Retina (tissue), 1 donor: ENCODE measurements at regions not wholly inside any gene's neighbourhood (a gene's known extent, or its start where the extent isn't known, plus 50 kb on each side); places are given as distances from the start of the nearest gene placed in this dataset.

Source experiments
- DNase-seq: peaks from one replicate; pipeline ENCODE4 v3.0.0-alpha.2; 2016

DNA sequence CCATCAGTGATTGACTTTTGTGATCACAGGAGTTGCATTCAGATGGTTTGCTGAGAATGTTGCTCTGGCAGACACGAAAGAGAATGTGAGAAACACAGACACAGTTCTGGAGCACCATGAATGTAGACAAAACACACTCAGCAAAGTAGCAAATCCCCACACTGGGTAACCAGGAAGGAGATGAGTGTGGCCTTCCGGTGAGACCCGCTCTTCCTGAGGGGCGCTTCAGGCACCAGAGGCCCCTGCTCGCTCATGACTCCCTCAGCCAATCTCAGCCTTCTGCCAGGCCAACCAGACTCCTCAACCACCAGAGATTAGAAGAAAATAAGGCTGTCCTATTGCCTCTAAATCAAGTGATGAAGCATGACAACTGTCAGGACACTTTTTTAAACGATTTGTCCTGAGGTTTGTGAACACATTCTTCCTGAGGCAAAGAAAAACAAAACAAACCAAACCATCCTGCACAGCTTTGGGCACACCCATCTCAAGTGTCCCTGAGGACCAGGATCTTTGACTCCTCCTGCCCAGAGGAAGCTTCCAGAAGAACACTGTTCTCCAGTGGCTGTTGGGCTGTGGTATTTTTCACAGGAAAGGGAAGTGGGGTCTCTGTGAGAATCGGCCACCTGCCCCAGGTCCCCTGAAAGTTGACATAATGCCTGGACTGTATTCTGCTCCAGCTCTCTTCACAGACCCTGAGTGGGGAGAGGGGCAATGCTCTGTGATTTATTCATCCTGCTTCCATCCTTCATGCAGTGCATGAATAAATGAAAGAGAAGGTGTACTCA lies 152.8 kb downstream of the BCL11A start:
- no peak for DNase-seq

GRCh38 chr2:60394463-60394862 lies 159.0 kb downstream of the BCL11A start:
- no peak for DNase-seq

- DNase-seq = no peak
These were observed 161.6 kb downstream of the BCL11A start for GRCh38 chr2:60391649-60392375.

- DNase-seq = no peak
These were observed 162.2 kb downstream of the BCL11A start for GRCh38 chr2:60391230-60391629.

- DNase-seq = no peak
These were observed 167.0 kb downstream of the BCL11A start for GRCh38 chr2:60386436-60386835.

- no peak for DNase-seq
These were observed 167.8 kb downstream of the BCL11A start for GRCh38 chr2:60385648-60386047.

- no peak for DNase-seq
These were observed 169.9 kb downstream of the BCL11A start for GRCh38 chr2:60383401-60384143.

- no peak for DNase-seq
These were observed 173.0 kb downstream of the BCL11A start for GRCh38 chr2:60380411-60380810.

GRCh38 chr2:60379684-60380083 lies 173.8 kb downstream of the BCL11A start:
- no peak for DNase-seq

DNA sequence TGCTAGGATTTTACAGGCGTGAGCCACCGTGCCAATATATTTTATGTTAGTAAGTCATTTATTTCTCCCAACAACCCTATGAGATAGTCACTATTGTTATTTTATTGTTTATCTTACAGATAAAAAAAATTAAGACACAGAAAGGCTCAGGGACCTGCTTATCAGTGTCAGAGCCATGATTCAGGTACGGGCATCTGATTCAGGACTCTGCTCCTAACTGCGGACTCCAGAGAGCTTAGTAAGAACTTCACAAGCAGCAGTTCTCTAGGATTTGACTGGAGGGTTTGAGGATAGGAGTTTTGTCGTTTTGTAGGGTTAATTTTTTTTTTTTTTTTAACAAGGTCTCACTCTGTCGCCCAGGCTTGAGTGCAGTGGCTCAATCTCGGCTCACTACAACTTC lies 174.2 kb downstream of the BCL11A start:
- no peak for DNase-seq

DNA sequence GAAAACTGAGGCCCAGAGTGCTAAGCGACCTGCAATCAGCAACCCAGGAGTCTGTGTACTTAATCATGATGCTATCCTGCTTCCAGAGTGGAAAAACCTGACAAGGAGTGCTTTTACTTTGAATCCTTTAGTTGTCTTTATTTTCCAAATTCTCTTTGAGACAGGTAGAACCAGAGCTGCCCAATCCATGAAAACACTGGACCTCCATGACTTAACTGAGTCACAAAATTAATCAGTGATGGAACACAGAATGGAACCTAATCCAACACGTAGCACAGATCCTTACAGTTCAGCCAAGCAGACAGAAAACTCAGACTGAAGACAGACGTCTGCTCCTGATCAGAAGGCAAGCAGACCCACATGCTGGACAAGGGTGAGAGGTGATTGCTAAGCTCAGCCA lies 175.6 kb downstream of the BCL11A start:
- no peak for DNase-seq

DNA sequence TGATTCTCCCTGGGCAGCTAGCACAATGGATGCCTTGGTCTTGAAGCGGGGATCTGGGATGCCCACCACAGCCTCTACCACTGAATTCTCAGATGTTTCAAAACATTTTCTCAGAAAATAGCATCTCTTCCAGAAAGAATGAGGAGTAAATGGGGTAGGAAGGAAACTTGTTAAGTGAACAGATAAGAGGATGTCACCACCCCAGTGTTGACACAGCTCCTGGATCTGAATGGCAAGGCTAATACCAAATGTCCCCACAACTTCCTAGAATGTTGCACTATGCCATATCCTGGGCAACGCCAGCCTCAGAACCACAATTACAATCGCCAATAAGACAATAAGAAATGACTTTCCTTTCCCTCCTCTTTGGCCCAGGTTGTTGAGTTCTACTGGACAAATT lies 177.2 kb downstream of the BCL11A start:
- DNase-seq = no peak

DNA sequence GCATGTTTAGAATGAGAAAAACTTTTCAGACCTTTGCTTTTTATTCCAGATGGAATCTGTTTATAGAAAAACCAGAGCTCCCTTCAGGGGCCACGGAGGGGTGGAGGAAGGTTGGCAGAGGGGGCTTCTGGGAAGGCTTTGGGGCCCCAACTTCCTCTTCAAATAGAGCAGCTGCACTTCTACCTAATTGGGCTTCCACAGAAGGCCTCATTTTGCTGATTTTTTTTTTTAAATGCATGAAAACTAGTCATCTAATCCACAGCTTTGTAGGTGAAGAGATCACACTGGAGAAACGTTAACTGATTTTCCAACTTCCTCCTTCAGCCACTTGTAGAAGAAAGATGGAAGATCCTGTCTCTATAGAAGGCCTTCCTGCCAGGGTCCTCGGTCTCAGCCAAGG lies 181.8 kb downstream of the BCL11A start:
- no peak for DNase-seq

- no peak for DNase-seq
These were observed 182.2 kb downstream of the BCL11A start for GRCh38 chr2:60371219-60371618.

- no peak for DNase-seq
These were observed 182.6 kb downstream of the BCL11A start for GRCh38 chr2:60370814-60371213.

- no peak for DNase-seq
These were observed 185.0 kb downstream of the BCL11A start for GRCh38 chr2:60368456-60368855.

DNA sequence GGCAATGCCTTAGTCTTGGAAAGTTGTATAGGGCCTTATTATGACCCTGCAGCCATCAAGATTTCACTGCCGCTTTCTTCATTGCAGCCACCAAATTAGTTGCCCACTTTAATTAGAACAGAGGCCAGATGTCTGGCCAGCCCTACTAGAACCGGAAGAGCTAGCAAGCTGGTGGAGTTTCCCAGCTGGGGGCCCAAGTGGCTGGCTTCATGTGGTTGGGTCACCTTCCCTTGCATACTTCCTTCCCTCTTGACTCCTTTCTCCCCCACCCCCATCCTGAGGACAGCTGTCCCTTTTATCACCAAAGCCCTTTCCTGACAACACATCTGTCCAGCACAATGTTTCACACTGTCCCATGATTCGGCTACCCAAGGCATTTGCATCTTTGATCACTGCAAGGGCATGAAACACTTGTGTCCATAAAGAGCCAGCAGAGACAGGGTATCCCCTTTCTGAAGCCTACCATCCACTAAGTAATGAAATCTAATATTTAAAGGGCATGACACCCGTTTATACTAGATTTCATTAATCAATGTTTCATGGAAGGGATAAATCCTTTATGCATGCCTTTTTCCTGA lies 187.2 kb downstream of the BCL11A start:
- no peak for DNase-seq

- DNase-seq = no peak
These were observed 187.9 kb downstream of the BCL11A start for GRCh38 chr2:60365556-60365955.

DNA sequence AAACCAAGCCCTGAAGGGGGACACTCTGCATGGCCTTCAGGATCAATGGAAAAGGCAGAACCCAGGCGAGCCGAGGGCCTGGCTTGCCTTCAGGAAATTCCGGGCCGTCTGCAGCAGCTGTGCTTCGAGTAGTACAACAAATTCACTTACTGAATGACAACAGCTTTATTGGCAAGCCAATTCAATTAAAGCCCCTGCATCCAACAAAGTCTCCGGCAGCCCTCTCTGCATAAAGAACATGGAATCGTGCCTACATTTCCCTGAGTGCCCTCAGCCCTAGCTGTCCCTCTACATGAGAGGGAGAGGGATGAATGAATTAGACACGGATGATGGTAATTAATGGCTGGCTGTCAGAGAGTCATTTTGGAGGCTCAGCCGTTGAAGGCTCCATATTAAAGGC lies 189.0 kb downstream of the BCL11A start:
- peak; percentile 12 for DNase-seq

- no peak for DNase-seq
These were observed 192.0 kb downstream of the BCL11A start for GRCh38 chr2:60361498-60361897.

GRCh38 chr2:60359569-60359968 lies 193.9 kb downstream of the BCL11A start:
- DNase-seq = no peak

- peak; percentile 52 for DNase-seq
These were observed 195.0 kb downstream of the BCL11A start for GRCh38 chr2:60358476-60358875.

DNA sequence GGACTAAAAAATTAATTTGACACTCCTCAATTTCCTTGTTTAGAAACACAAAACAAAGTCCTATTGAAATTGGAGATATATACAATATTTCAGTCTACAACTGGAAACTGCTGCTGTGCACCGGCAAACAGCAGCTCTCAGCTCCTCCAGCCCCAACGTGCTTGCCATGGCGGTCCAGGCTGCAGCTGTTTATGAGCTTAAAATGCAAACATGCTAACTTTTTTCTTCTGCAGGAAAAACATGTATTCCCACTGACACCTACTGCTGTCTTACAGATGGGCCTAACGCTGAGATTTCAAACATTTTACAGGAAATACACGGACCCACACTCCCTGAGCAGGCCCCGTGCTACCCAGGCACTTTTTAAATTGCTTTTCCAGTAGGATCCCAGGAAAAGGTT lies 195.5 kb downstream of the BCL11A start:
- DNase-seq = peak; percentile 9
